CD4-positive, CD25-positive, alpha-beta regulatory T cell (primary cell): ENCODE measurements at regions not wholly inside any gene's neighbourhood (a gene's known extent, or its start where the extent isn't known, plus 50 kb on each side); places are given as distances from the start of the nearest gene placed in this dataset.
A peak's percentile ranks its signal among the peaks of the same experiment; 100 is the strongest.
"Not testable (repeated sequence)": the region's sequence is repeated elsewhere in the genome, so short reads cannot be mapped to it uniquely, and the experiment has no call there.

Source experiments
- ATAC-seq, 2 donors: fragments of 150-1000 bp; cut with Tn5 transposase; one replicate each; pipeline ENCODE4 v1.10.0; 2021; ENCODE audit warnings: low read depth in 2 of 2, moderate number of reproducible peaks in 2 of 2, moderate library complexity in 1 of 2
- DNase-seq, 3 donors: peaks; one replicate each; pipeline versions ENCODE4 v3.0.0 to v3.0.0-alpha.2; 2012 to 2022; ENCODE audit warnings: mixed read lengths in 1 of 3
- H3K27ac ChIP-seq: one replicate; pipeline ENCODE4 v1.7.0; 2013; ENCODE audit warnings: mild to moderate bottlenecking, low read length; ENCODE audit not compliant: insufficient read depth, poor library complexity, severe bottlenecking
- H3K27me3 ChIP-seq: one replicate; pipeline ENCODE4 v1.7.0; 2013; ENCODE audit warnings: low read length; ENCODE audit not compliant: control insufficient read depth, insufficient read depth
- H3K36me3 ChIP-seq: one replicate; pipeline ENCODE4 v1.7.0; 2013; ENCODE audit warnings: mild to moderate bottlenecking, low read length, moderate library complexity; ENCODE audit not compliant: control insufficient read depth, insufficient read depth
- H3K4me1 ChIP-seq: 2 replicates; pipeline ENCODE4 v1.7.0; 2013; ENCODE audit warnings: mild to moderate bottlenecking, low read length; ENCODE audit not compliant: insufficient read depth, control insufficient read depth, poor library complexity, severe bottlenecking
- H3K4me3 ChIP-seq: one replicate; pipeline ENCODE4 v1.7.0; 2013; ENCODE audit warnings: low read depth, mild to moderate bottlenecking, low read length, moderate library complexity
- H3K9me3 ChIP-seq, 2 experiments: 1 replicate in 1 of 2; 2 replicates in 1 of 2; pipeline ENCODE4 v1.7.0; 2013; ENCODE audit warnings: low read length in 2 of 2, mild to moderate bottlenecking in 1 of 2, moderate library complexity in 1 of 2; ENCODE audit not compliant: control insufficient read depth in 2 of 2
- H3K27ac Mint-ChIP-seq, 3 donors: one replicate each; pipeline ENCODE4 v1.8.0; 2020 to 2022; ENCODE audit warnings: mild to moderate bottlenecking in 3 of 3, mixed read lengths in 3 of 3, moderate library complexity in 2 of 3
- H3K27me3 Mint-ChIP-seq: one replicate; pipeline ENCODE4 v1.8.0; 2022; ENCODE audit warnings: mild to moderate bottlenecking, mixed read lengths
- H3K36me3 Mint-ChIP-seq: one replicate; pipeline ENCODE4 v1.8.0; 2020; ENCODE audit warnings: mixed read lengths
- H3K4me1 Mint-ChIP-seq, 4 donors: one replicate each; pipeline ENCODE4 v1.8.0; 2020 to 2022; ENCODE audit warnings: mixed read lengths in 4 of 4, mild to moderate bottlenecking in 1 of 4
- H3K4me3 Mint-ChIP-seq, 4 donors: one replicate each; pipeline ENCODE4 v1.8.0; 2020 to 2022; ENCODE audit warnings: mild to moderate bottlenecking in 4 of 4, mixed read lengths in 4 of 4, moderate library complexity in 3 of 4
- H3K9me3 Mint-ChIP-seq, 7 donors: one replicate each; pipeline ENCODE4 v1.8.0; 2020 to 2022; ENCODE audit warnings: mixed read lengths in 7 of 7, mild to moderate bottlenecking in 3 of 7, moderate library complexity in 2 of 7

DNA sequence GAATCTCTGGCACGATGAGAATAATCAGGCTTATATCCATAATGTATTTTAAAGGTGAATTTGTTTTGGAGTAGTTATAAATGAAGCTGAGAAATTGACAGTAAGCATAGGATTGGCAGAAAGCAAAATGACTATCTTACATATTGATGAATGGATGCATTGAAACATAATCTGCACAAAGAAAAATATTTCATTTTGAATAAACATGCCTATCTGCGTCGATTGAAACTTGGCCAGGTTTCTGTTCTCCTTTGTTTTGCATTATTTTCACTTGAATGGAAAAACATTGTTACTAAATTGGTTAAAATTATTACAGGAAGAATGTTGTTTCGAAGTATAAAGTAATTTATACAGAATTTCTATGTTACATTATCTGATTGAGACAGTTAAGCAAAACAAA is 128.2 kb downstream of the USP22 start:
- Histone ChIP-seq H3K4me3 (no peak overlapping the region), H3K27ac (no peak overlapping the region), H3K4me1 (no peaks in the 10 kb centered on the region), H3K27me3 (no peaks in the 10 kb centered on the region), H3K9me3 (no peaks in the 10 kb centered on the region), H3K36me3 (no peaks in the 10 kb centered on the region)
- H3K27me3 Mint-ChIP-seq: peaks cover 8% of the 10 kb centered on the region
- H3K4me1 Mint-ChIP-seq: peaks cover 6 to 8% (median 7%) of the 10 kb centered on the region in 4 donors
- peaks cover 0 to 2% (median 0%) of the 10 kb centered on the region in 7 donors for H3K9me3 Mint-ChIP-seq
- H3K36me3 Mint-ChIP-seq: no peaks in the 10 kb centered on the region
- no peak overlapping the region for H3K27ac Mint-ChIP-seq
- DNase-seq: no peak
- no peak overlapping the region for H3K4me3 Mint-ChIP-seq
- no peak for ATAC-seq

DNA sequence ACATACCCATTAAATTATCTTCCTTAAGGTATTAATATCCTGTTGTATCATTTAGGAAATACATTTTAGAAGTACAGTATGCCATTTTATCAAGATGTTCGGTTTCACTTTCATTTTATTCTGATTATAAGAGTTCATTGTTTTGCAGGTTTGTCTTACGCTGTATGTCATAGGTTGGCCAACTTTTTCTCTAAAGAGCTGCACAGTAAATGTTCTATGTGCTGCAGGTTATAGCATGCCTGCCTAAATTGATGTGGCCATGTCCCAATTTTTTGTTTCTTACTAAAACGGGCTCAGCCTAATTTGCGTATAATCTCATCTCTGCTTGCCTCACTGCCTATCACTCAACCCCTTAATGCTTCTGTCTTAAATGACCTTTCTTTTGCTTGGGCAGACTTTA is 126.4 kb downstream of the USP22 start:
- peaks cover 20% of the 10 kb centered on the region for H3K27me3 Mint-ChIP-seq
- H3K9me3 ChIP-seq: no peaks in the 10 kb centered on the region
- no peak overlapping the region for H3K27ac ChIP-seq
- no peaks in the 10 kb centered on the region for H3K4me1 ChIP-seq
- peaks cover 9% of the 10 kb centered on the region for H3K27me3 ChIP-seq
- H3K4me3 ChIP-seq: peak overlapping the region; percentile 49
- peak overlapping the region in 2 of 4 donors; percentile 9 to 38 for H3K4me3 Mint-ChIP-seq
- H3K36me3 Mint-ChIP-seq: no peaks in the 10 kb centered on the region
- ATAC-seq: no peak
- H3K9me3 Mint-ChIP-seq: peaks cover 0 to 2% (median 0%) of the 10 kb centered on the region in 7 donors
- no peaks in the 10 kb centered on the region for H3K36me3 ChIP-seq
- H3K4me1 Mint-ChIP-seq: peaks cover 3 to 8% (median 7%) of the 10 kb centered on the region in 4 donors
- DNase-seq: peak in 1 of 3 donors; percentile 31
- peak overlapping the region in 1 of 3 donors; percentile 85 for H3K27ac Mint-ChIP-seq

DNA sequence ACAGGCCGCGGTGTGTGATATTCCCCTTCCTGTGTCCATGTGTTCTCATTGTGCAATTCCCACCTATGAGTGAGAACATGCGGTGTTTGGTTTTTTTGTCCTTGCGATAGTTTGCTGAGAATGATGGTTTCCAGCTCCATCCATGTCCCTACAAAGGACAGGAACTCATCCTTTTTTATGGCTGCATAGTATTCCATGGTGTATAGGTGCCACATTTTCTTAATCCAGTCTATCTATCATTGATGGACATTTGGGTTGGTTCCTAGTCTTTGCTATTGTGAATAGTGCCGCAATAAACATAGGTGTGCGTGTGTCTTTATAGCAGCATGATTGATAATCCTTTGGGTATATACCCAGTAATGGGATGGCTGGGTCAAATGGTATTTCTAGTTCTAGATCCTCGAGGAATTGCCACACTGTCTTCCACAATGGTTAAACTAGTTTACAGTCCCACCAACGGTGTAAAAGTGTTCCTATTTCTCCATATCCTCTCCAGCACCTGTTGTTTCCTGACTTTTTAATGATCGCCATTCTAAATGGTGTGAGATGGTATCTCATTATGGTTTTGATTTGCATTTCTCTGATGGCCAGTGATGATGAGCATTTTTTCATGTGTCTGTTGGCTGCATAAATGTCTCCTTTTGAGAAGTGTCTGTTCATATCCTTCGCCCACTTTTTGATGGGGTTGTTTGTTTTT is 125.1 kb downstream of the USP22 start:
- H3K4me3 Mint-ChIP-seq, H3K9me3 ChIP-seq: not testable (repeated sequence)

DNA sequence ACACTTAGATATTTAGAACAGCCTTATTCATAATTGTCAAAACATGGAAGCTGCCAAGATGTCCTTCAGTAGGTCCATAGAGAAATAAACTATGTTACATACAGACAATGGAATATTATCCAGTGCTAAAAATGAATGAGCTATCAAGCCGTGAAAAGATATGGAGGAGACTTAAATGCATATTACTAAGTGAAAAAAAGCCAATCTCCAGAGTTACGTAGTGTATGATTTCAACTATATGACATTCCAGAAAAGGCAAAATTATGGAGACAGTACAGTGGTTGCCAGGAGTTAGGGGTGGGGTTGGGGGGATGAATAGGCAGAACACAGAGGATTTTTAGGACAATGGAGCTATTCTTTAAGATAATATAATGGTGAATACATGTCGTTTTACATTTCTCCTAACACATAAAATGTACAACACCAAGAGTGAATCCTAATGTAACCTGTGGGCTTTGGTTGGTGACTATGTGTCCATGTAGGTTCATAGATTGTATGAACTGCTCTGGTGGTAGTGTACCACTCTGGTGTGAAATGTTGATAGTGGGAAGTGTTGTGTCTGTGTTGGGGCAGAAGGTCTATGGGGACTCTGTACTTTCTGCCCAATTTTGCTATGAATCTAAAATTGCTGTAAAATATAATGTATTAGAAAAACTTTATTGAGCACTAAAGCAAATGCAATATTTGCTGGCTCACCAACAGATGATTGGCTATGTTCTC is 122.6 kb downstream of the USP22 start:
- H3K27ac Mint-ChIP-seq: no peak overlapping the region
- ATAC-seq (no peak), DNase-seq (no peak)
- no peaks in the 10 kb centered on the region for H3K9me3 ChIP-seq
- no peak overlapping the region for H3K4me3 ChIP-seq
- no peaks in the 10 kb centered on the region for H3K36me3 ChIP-seq
- peaks cover 0 to 2% (median 0%) of the 10 kb centered on the region in 7 donors for H3K9me3 Mint-ChIP-seq
- no peak overlapping the region for H3K4me3 Mint-ChIP-seq
- H3K27me3 ChIP-seq: peaks cover 12% of the 10 kb centered on the region
- no peak overlapping the region for H3K27ac ChIP-seq
- no peaks in the 10 kb centered on the region for H3K4me1 ChIP-seq
- peaks cover 27% of the 10 kb centered on the region for H3K27me3 Mint-ChIP-seq
- H3K36me3 Mint-ChIP-seq: no peaks in the 10 kb centered on the region
- H3K4me1 Mint-ChIP-seq: peaks cover 3 to 8% (median 7%) of the 10 kb centered on the region in 4 donors

More for the DNA sequence above, 125.1 kb downstream of the USP22 start:
- H3K27me3 ChIP-seq, H3K27ac Mint-ChIP-seq, DNase-seq, ATAC-seq, H3K36me3 ChIP-seq, H3K4me1 Mint-ChIP-seq, H3K4me3 ChIP-seq, H3K9me3 Mint-ChIP-seq, H3K4me1 ChIP-seq, H3K36me3 Mint-ChIP-seq, H3K27ac ChIP-seq: not testable (repeated sequence)
- peaks cover 20% of the 10 kb centered on the region for H3K27me3 Mint-ChIP-seq

DNA sequence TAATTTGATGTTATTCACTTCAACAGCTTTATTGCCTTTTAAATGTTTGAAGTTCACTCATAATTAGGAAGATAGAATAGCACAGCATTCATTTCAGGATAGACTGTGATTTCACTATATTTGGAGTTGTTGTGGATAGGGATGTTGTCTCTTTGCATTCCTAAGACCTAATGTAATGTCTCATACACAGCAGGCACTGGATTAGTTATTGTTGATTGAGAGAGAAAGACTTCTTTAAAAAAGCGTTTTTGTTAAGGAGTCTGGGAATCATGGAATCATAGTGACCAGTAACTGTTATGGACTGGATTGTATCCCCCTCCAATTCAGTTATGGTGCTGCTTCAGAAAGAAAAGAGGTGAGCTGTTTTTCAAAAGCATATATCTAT is 122.0 kb downstream of the USP22 start:
- no peak overlapping the region for H3K27ac Mint-ChIP-seq
- H3K4me3 Mint-ChIP-seq: no peak overlapping the region
- Histone ChIP-seq H3K36me3 (no peaks in the 10 kb centered on the region), H3K4me3 (no peak overlapping the region), H3K27me3 (peaks cover 13% of the 10 kb centered on the region), H3K9me3 (no peaks in the 10 kb centered on the region), H3K27ac (no peak overlapping the region), H3K4me1 (no peaks in the 10 kb centered on the region)
- ATAC-seq: no peak
- peaks cover 0 to 2% (median 0%) of the 10 kb centered on the region in 7 donors for H3K9me3 Mint-ChIP-seq
- no peak for DNase-seq
- no peaks in the 10 kb centered on the region for H3K36me3 Mint-ChIP-seq
- H3K4me1 Mint-ChIP-seq: peaks cover 3 to 8% (median 7%) of the 10 kb centered on the region in 4 donors
- H3K27me3 Mint-ChIP-seq: peaks cover 27% of the 10 kb centered on the region

DNA sequence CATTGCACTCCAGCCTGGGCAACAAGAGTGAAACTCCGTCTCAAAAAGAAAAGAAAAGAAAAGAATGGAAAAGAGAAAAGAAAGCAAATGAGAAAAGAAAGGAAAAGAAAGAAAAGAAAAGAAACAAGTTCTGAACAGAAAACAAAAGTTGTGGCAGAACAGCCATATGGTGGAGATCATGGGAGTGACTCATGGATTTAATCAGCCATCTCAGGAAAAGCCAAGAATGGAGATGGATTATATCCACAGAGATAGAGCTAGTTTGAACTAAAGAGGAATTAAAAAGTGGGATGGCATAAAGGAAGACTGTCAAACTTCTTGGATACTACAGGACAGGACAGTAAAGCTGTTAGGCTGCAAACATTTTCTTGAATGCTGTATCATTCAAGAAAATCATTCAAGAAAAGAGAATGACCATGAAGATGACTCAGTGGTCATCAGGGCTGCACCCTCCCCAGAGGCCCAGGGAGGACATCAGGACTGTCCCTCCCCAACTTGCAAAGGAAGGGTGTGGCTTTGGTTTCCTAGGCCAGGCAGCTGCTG is 120.6 kb downstream of the USP22 start:
- Mint-ChIP-seq H3K36me3 (no peaks in the 10 kb centered on the region), H3K27ac (no peak overlapping the region), H3K4me3 (no peak overlapping the region), H3K27me3 (peaks cover 20% of the 10 kb centered on the region), H3K4me1 (no peaks in the 10 kb centered on the region), H3K9me3 (peaks cover 0 to 2% (median 0%) of the 10 kb centered on the region in 7 donors)
- H3K27me3 ChIP-seq: peaks cover 17% of the 10 kb centered on the region
- H3K9me3 ChIP-seq: no peaks in the 10 kb centered on the region
- H3K4me3 ChIP-seq: no peak overlapping the region
- no peak overlapping the region for H3K27ac ChIP-seq
- DNase-seq: no peak
- no peaks in the 10 kb centered on the region for H3K4me1 ChIP-seq
- ATAC-seq: no peak
- H3K36me3 ChIP-seq: no peaks in the 10 kb centered on the region

DNA sequence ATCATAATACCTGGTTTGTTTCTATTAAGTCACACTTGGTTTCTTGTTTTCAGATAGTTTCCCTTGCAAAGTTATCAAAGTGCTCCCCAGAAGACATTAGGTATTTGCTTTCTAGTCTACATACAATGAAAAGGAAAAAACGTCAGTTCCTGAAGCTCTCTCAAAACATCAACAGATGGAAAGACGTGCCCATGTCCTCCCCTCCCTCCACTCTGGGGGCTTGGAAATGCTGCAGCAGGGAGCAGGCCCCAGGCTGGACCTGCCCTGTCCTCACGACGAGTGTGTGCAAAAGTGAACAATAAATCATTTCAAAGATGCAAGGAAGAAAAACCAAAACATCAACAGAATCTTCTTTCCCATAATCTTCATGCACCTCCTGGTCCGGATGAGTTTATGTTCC is 118.5 kb downstream of the USP22 start:
- H3K4me3 ChIP-seq: no peak overlapping the region
- peaks cover 27% of the 10 kb centered on the region for H3K27me3 Mint-ChIP-seq
- no peaks in the 10 kb centered on the region for H3K4me1 Mint-ChIP-seq
- no peaks in the 10 kb centered on the region for H3K36me3 Mint-ChIP-seq
- no peak overlapping the region for H3K4me3 Mint-ChIP-seq
- H3K27me3 ChIP-seq: peaks cover 19% of the 10 kb centered on the region
- no peaks in the 10 kb centered on the region for H3K36me3 ChIP-seq
- ATAC-seq (no peak), DNase-seq (no peak)
- H3K27ac Mint-ChIP-seq: no peak overlapping the region
- H3K9me3 Mint-ChIP-seq: no peaks in the 10 kb centered on the region
- no peaks in the 10 kb centered on the region for H3K9me3 ChIP-seq
- H3K4me1 ChIP-seq: no peaks in the 10 kb centered on the region
- no peak overlapping the region for H3K27ac ChIP-seq
